ENCODE measurements at regions not wholly inside any gene's neighbourhood (a gene's known extent, or its start where the extent isn't known, plus 50 kb on each side); places are given as distances from the start of the nearest gene placed in this dataset.

- no peak overlapping the region for H3K27ac ChIP-seq (ENCODE audit: low read depth, low read length, poor library complexity, severe bottlenecking)
- no peaks in the 10 kb centered on the region for H3K9me3 ChIP-seq (ENCODE audit: low read depth, low read length, poor library complexity, severe bottlenecking)
- peaks cover 33% of the 10 kb centered on the region for H3K4me1 ChIP-seq (ENCODE audit: insufficient read depth, low read length, poor library complexity, severe bottlenecking)
- intact Hi-C loops (cut with micrococcal nuclease; ENCODE audit: unreplicated experiment), result no loop called here
- ChIA-PET POLR2A (ENCODE audit: low non-redundant PET) (no interaction called here), CTCF (no interaction called here)
- no peaks in the 10 kb centered on the region for H3K36me3 ChIP-seq (ENCODE audit: insufficient read depth, low read length, poor library complexity, severe bottlenecking)
- H3K4me3 ChIP-seq (ENCODE audit: low read depth, low read length, poor library complexity, severe bottlenecking), result no peak overlapping the region
- DNase-seq (ENCODE audit: low spot score), result no peak
- TF ChIP-seq EZH2 (IDR thresholded peaks at IDR 0.05; ENCODE audit: borderline replicate concordance, low read depth, low read length, poor library complexity, severe bottlenecking) (no peak), CTCF (conservative IDR thresholded peaks at IDR 0.05; ENCODE audit: low read depth, low read length) (no peak)
- no peaks in the 10 kb centered on the region for H3K27me3 ChIP-seq (replicated peaks; ENCODE audit: insufficient read depth, low read depth, low read length, poor library complexity)
- no TSS peak for BruUV-seq (replicated peaks)
Observed at GRCh38 chr7:91330191-91330808, 66.1 kb downstream of the FZD1 start.

- ChIA-PET CTCF (no interaction called here), POLR2A (ENCODE audit: low non-redundant PET) (no interaction called here)
- no peaks in the 10 kb centered on the region for H3K36me3 ChIP-seq (ENCODE audit: insufficient read depth, low read length, poor library complexity, severe bottlenecking)
- no peak for DNase-seq (ENCODE audit: low spot score)
- no peak overlapping the region for H3K27ac ChIP-seq (ENCODE audit: low read depth, low read length, poor library complexity, severe bottlenecking)
- no peaks in the 10 kb centered on the region for H3K27me3 ChIP-seq (replicated peaks; ENCODE audit: insufficient read depth, low read depth, low read length, poor library complexity)
- H3K9me3 ChIP-seq (ENCODE audit: low read depth, low read length, poor library complexity, severe bottlenecking), result no peaks in the 10 kb centered on the region
- no TSS peak for BruUV-seq (replicated peaks)
- intact Hi-C loops (cut with micrococcal nuclease; ENCODE audit: unreplicated experiment), result no loop called here
- H3K4me1 ChIP-seq (ENCODE audit: insufficient read depth, low read length, poor library complexity, severe bottlenecking), result peaks cover 29% of the 10 kb centered on the region
- H3K4me3 ChIP-seq (ENCODE audit: low read depth, low read length, poor library complexity, severe bottlenecking), result no peak overlapping the region
- no peak for TF ChIP-seq EZH2 (IDR thresholded peaks at IDR 0.05; ENCODE audit: borderline replicate concordance, low read depth, low read length, poor library complexity, severe bottlenecking)
- no peak for TF ChIP-seq CTCF (conservative IDR thresholded peaks at IDR 0.05; ENCODE audit: low read depth, low read length)
Observed at GRCh38 chr7:91330866-91331265, 66.6 kb downstream of the FZD1 start.

GRCh38 chr7:91336106-91336505 lies 71.9 kb downstream of the FZD1 start:
- Histone ChIP-seq H3K27ac (ENCODE audit: low read depth, low read length, poor library complexity, severe bottlenecking) (no peak overlapping the region), H3K36me3 (ENCODE audit: insufficient read depth, low read length, poor library complexity, severe bottlenecking) (no peaks in the 10 kb centered on the region), H3K4me1 (ENCODE audit: insufficient read depth, low read length, poor library complexity, severe bottlenecking) (no peaks in the 10 kb centered on the region), H3K27me3 (replicated peaks; ENCODE audit: insufficient read depth, low read depth, low read length, poor library complexity) (no peaks in the 10 kb centered on the region), H3K4me3 (ENCODE audit: low read depth, low read length, poor library complexity, severe bottlenecking) (no peak overlapping the region), H3K9me3 (ENCODE audit: low read depth, low read length, poor library complexity, severe bottlenecking) (peaks cover 6% of the 10 kb centered on the region)
- TF ChIP-seq EZH2 (IDR thresholded peaks at IDR 0.05; ENCODE audit: borderline replicate concordance, low read depth, low read length, poor library complexity, severe bottlenecking) (no peak), CTCF (conservative IDR thresholded peaks at IDR 0.05; ENCODE audit: low read depth, low read length) (no peak)
- DNase-seq (ENCODE audit: low spot score), result no peak
- no TSS peak for BruUV-seq (replicated peaks)
- ChIA-PET CTCF (no interaction called here), POLR2A (ENCODE audit: low non-redundant PET) (no interaction called here)
- intact Hi-C loops (cut with micrococcal nuclease; ENCODE audit: unreplicated experiment), result no loop called here

All from A673 (cell line).